ENCODE measurements at regions not wholly inside any gene's neighbourhood (a gene's known extent, or its start where the extent isn't known, plus 50 kb on each side); places are given as distances from the start of the nearest gene placed in this dataset.

- TF ChIP-seq CTCF (IDR thresholded peaks at IDR 0.05) (no peak), POLR2AphosphoS5 (IDR thresholded peaks at IDR 0.05; ENCODE audit: insufficient read depth in 1 of 2, low read depth in 1 of 2) (no peak)
These were observed 913.5 kb downstream of the TDRD15 start for GRCh38 chr2:22037274-22037673.

Data from vagina (tissue), 2 donors.